OCI-LY3 (cell line): ENCODE measurements at regions not wholly inside any gene's neighbourhood (a gene's known extent, or its start where the extent isn't known, plus 50 kb on each side); places are given as distances from the start of the nearest gene placed in this dataset.
A peak's percentile ranks its signal among the peaks of the same experiment; 100 is the strongest.

Experiments
- H2AFZ ChIP-seq: fragments of 200-600, 300-600 bp; shearing (Covaris generic); 2 replicates; pipeline ENCODE4 v1.6.0; 2014; ENCODE audit warnings: antibody characterized with exemption, low read depth, low read length
- H3K27ac ChIP-seq: fragments of 200-600, 300-600 bp; sonication (generic); 2 replicates; pipeline ENCODE4 v1.5.1; 2014; ENCODE audit warnings: mild to moderate bottlenecking, low read length, moderate library complexity, mixed read lengths
- H3K27me3 ChIP-seq: fragments of 200-600, 300-600 bp; sonication (generic); 2 replicates; pipeline ENCODE4 v1.6.1; 2014; ENCODE audit warnings: low read depth, low read length, mixed read lengths
- H3K36me3 ChIP-seq: fragments of 200-600, 300-600 bp; sonication (generic); replicated peaks from 2 replicates; pipeline ENCODE3; 2014; ENCODE audit warnings: low read depth, low read length, mixed read lengths
- H3K4me1 ChIP-seq: fragments of 300-600, 200-600 bp; sonication (generic); 2 replicates; pipeline ENCODE4 v1.6.1; 2014; ENCODE audit warnings: low read length, mixed read lengths
- H3K4me2 ChIP-seq: fragments of 200-600, 300-600 bp; sonication (generic); 2 replicates; pipeline ENCODE4 v1.6.1; 2014; ENCODE audit warnings: low read length, mixed read lengths
- H3K4me3 ChIP-seq: fragments of 300-600, 200-600 bp; sonication (generic); 2 replicates; pipeline ENCODE4 v1.5.1; 2014; ENCODE audit warnings: antibody characterized with exemption, mild to moderate bottlenecking, low read length, moderate library complexity
- H3K79me2 ChIP-seq: fragments of 300-600, 200-600 bp; shearing (Covaris generic); 2 replicates; pipeline ENCODE4 v1.6.1; 2014; ENCODE audit warnings: mild to moderate bottlenecking, low read length, mixed read lengths
- H3K9ac ChIP-seq: fragments of 300-600, 200-600 bp; shearing (Covaris generic); 2 replicates; pipeline ENCODE4 v1.6.0; 2014; ENCODE audit warnings: mild to moderate bottlenecking, low read length, moderate library complexity
- H3K9me3 ChIP-seq: fragments of 200-600, 300-600 bp; shearing (Covaris generic); 2 replicates; pipeline ENCODE4 v1.6.1; 2014; ENCODE audit warnings: low read length, mixed read lengths; ENCODE audit not compliant: insufficient read depth
- H4K20me1 ChIP-seq: fragments of 200-600, 300-600 bp; sonication (generic); 2 replicates; pipeline ENCODE4 v1.6.1; 2016; ENCODE audit warnings: low read length, mixed read lengths; ENCODE audit not compliant: insufficient read depth
- CTCF ChIP-seq: fragments of 200-600, 300-600 bp; sonication (generic); IDR thresholded peaks from 2 replicates; pipeline ENCODE4 v1.5.1; 2014; ENCODE audit warnings: antibody characterized with exemption, low read length, low read depth
- EZH2phosphoT487 ChIP-seq: fragments of 200-600 bp; shearing (Covaris generic); IDR thresholded peaks from 2 replicates; pipeline ENCODE4 v1.6.1; 2018; ENCODE audit warnings: antibody characterized with exemption, mixed run types, low read depth

- no peak overlapping the region for H3K27ac ChIP-seq
- no peaks in the 10 kb centered on the region for H3K36me3 ChIP-seq
- H3K9me3 ChIP-seq = no peaks in the 10 kb centered on the region
- no peaks in the 10 kb centered on the region for H3K79me2 ChIP-seq
- H3K4me3 ChIP-seq = no peak overlapping the region
- H3K27me3 ChIP-seq = no peaks in the 10 kb centered on the region
- no peak overlapping the region for H3K4me2 ChIP-seq
- H3K4me1 ChIP-seq = no peaks in the 10 kb centered on the region
- H3K9ac ChIP-seq = no peak overlapping the region
- H2AFZ ChIP-seq = no peak overlapping the region
- TF ChIP-seq EZH2phosphoT487 (no peak), CTCF (no peak)
- no peaks in the 10 kb centered on the region for H4K20me1 ChIP-seq
Measured at GRCh38 chr6:113796038-113796437, 61.1 kb upstream of the MARCKS start.

GRCh38 chr6:113802779-113803178 lies 54.4 kb upstream of the MARCKS start:
- no peaks in the 10 kb centered on the region for H4K20me1 ChIP-seq
- no peaks in the 10 kb centered on the region for H3K79me2 ChIP-seq
- no peak overlapping the region for H3K27ac ChIP-seq
- no peak overlapping the region for H3K9ac ChIP-seq
- H2AFZ ChIP-seq = no peak overlapping the region
- no peak overlapping the region for H3K4me3 ChIP-seq
- no peak for TF ChIP-seq EZH2phosphoT487
- TF ChIP-seq CTCF = no peak
- no peaks in the 10 kb centered on the region for H3K27me3 ChIP-seq
- H3K36me3 ChIP-seq = no peaks in the 10 kb centered on the region
- H3K4me1 ChIP-seq = peaks cover 28% of the 10 kb centered on the region
- H3K4me2 ChIP-seq = no peak overlapping the region
- H3K9me3 ChIP-seq = no peaks in the 10 kb centered on the region

GRCh38 chr6:113805173-113805790 lies 51.9 kb upstream of the MARCKS start:
- Histone ChIP-seq H3K36me3 (no peaks in the 10 kb centered on the region), H3K79me2 (no peaks in the 10 kb centered on the region), H3K27ac (peak overlapping the region; percentile 77), H3K4me1 (peaks cover 52% of the 10 kb centered on the region), H3K27me3 (no peaks in the 10 kb centered on the region), H3K9ac (peak overlapping the region; percentile 36; the same call in 1 of the 2 replicates), H3K9me3 (no peaks in the 10 kb centered on the region), H3K4me2 (peak overlapping the region; percentile 92), H2AFZ (no peak overlapping the region), H4K20me1 (no peaks in the 10 kb centered on the region), H3K4me3 (peak overlapping the region; percentile 67)
- TF ChIP-seq CTCF (no peak), EZH2phosphoT487 (no peak)

- Histone ChIP-seq H3K4me2 (peak overlapping the region; percentile 92), H3K9ac (no peak overlapping the region; the same call in 1 of the 2 replicates), H3K4me1 (peaks cover 57% of the 10 kb centered on the region)
Measured at GRCh38 chr6:113805811-113806495, 51.2 kb upstream of the MARCKS start.

More at GRCh38 chr6:113805811-113806495, 51.2 kb upstream of the MARCKS start:
- H3K9me3 ChIP-seq = no peaks in the 10 kb centered on the region
- H3K4me3 ChIP-seq = peak overlapping the region; percentile 67; the same call in 1 of the 2 replicates
- no peak overlapping the region for H2AFZ ChIP-seq
- H3K36me3 ChIP-seq = no peaks in the 10 kb centered on the region
- TF ChIP-seq EZH2phosphoT487 = no peak
- no peak for TF ChIP-seq CTCF
- no peaks in the 10 kb centered on the region for H3K79me2 ChIP-seq
- no peaks in the 10 kb centered on the region for H4K20me1 ChIP-seq
- no peaks in the 10 kb centered on the region for H3K27me3 ChIP-seq
- H3K27ac ChIP-seq = peak overlapping the region; percentile 77; the same call in 1 of the 2 replicates
